ENCODE measurements at regions not wholly inside any gene's neighbourhood (a gene's known extent, or its start where the extent isn't known, plus 50 kb on each side); places are given as distances from the start of the nearest gene placed in this dataset.

GRCh38 chr3:18477620-18478019 lies 52.5 kb upstream of the SATB1 start:
- no peak overlapping the region for H3K27ac Mint-ChIP-seq
- H3K9me3 Mint-ChIP-seq: peaks cover 0 to 16% of the 10 kb centered on the region in 2 donors
- DNase-seq (ENCODE audit: low spot score in 2 of 2) (no peak), ATAC-seq (no peak)
- peaks cover 15 to 42% of the 10 kb centered on the region in 2 donors for H3K36me3 Mint-ChIP-seq

All from activated naive CD4-positive, alpha-beta T cell treated with anti-CD3 and anti-CD28 coated beads, Interleukin-2, amount 50 U/mL, for 72 hours (primary cell).